H1 (cell line): ENCODE measurements at regions not wholly inside any gene's neighbourhood (a gene's known extent, or its start where the extent isn't known, plus 50 kb on each side); places are given as distances from the start of the nearest gene placed in this dataset.

ENCODE experiments used
- CTCF ChIA-PET: fragments of 300-600 bp; sonication (Branson Sonifier 250); formaldehyde crosslinking; loops from one replicate; lab custom pipeline; 2021; ENCODE audit not compliant: partially characterized antibody; lab: Charles Lee
- POLR2A ChIA-PET: fragments of 300-600 bp; sonication (Branson Sonifier 250); formaldehyde crosslinking; loops from one replicate; lab custom pipeline; 2021; ENCODE audit warnings: inconsistent platforms; ENCODE audit not compliant: partially characterized antibody; lab: Charles Lee
- DNase-seq, 2 experiments: peaks; one replicate each; pipeline versions ENCODE4 v3.0.0 to v3.0.0-alpha.2; 2010 to 2022; ENCODE audit warnings: low spot score in 2 of 2, low read depth in 1 of 2, mixed read lengths in 1 of 2
- FAIRE-seq: peaks from 2 replicates; lab custom pipeline; 2011; peaks lifted over from hg19 to GRCh38; lab: Jason Lieb, UNC
- H2AFZ ChIP-seq: 2 replicates; pipeline ENCODE4 v1.8.1; 2012; ENCODE audit warnings: low read length, inconsistent platforms
- H2AK5ac ChIP-seq: 2 replicates; pipeline ENCODE4 v1.6.1; 2013; ENCODE audit warnings: low read depth, low read length
- H2BK120ac ChIP-seq: replicated peaks from 2 replicates; pipeline ENCODE3; 2013; ENCODE audit warnings: low read depth, low read length, inconsistent platforms
- H2BK12ac ChIP-seq: 2 replicates; pipeline ENCODE4 v1.6.1; 2013; ENCODE audit warnings: low read depth, low read length
- H2BK15ac ChIP-seq: 2 replicates; pipeline ENCODE4 v1.6.1; 2013; ENCODE audit warnings: low read length
- H2BK20ac ChIP-seq: 2 replicates; pipeline ENCODE4 v1.6.1; 2013; ENCODE audit warnings: low read length
- H2BK5ac ChIP-seq: 2 replicates; pipeline ENCODE4 v1.6.1; 2013; ENCODE audit warnings: low read depth, low read length
- H3K14ac ChIP-seq: 2 replicates; pipeline ENCODE4 v1.6.1; 2013; ENCODE audit warnings: inconsistent platforms; ENCODE audit not compliant: insufficient read length
- H3K18ac ChIP-seq: 2 replicates; pipeline ENCODE4 v1.6.1; 2013; ENCODE audit warnings: low read length; ENCODE audit errors: extremely low read depth
- H3K23ac ChIP-seq: 2 replicates; pipeline ENCODE4 v1.6.1; 2013; ENCODE audit warnings: inconsistent platforms; ENCODE audit not compliant: insufficient read length
- H3K23me2 ChIP-seq: 2 replicates; pipeline ENCODE4 v1.6.1; 2013; ENCODE audit warnings: low read depth, low read length
- H3K27ac ChIP-seq: 2 replicates; pipeline ENCODE4 v1.6.1; 2011; ENCODE audit warnings: low read depth, low read length, inconsistent platforms
- H3K27me3 ChIP-seq, 4 experiments: replicated peaks in 1 of 4; 1 replicate in 1 of 4; 2 replicates in 3 of 4; pipeline versions ENCODE4 v1.6.1 to v1.8.1; 2011 to 2013; ENCODE audit warnings: low read length in 3 of 4, mild to moderate bottlenecking in 3 of 4, inconsistent platforms in 2 of 4, mixed read lengths in 2 of 4, moderate library complexity in 1 of 4; ENCODE audit not compliant: control insufficient read depth in 3 of 4, insufficient read depth in 3 of 4; ENCODE audit errors: extremely low read depth in 1 of 4
- H3K36me3 ChIP-seq, 4 experiments: 2 replicates each; pipeline versions ENCODE4 v1.6.1 to v1.8.1; 2011 to 2013; ENCODE audit warnings: mild to moderate bottlenecking in 4 of 4, low read length in 3 of 4, moderate library complexity in 2 of 4, control low read depth in 1 of 4, inconsistent platforms in 1 of 4; ENCODE audit not compliant: insufficient read depth in 4 of 4, control insufficient read depth in 2 of 4
- H3K4ac ChIP-seq: replicated peaks from 2 replicates; pipeline ENCODE3; 2013; ENCODE audit warnings: low read length, low read depth, mixed read lengths, inconsistent platforms; ENCODE audit not compliant: insufficient read length
- H3K4me1 ChIP-seq, 4 experiments: replicated peaks in 1 of 4; 1 replicate in 1 of 4; 2 replicates in 3 of 4; pipeline versions ENCODE4 v1.6.1 to v1.8.1; 2011 to 2013; ENCODE audit warnings: low read length in 3 of 4, inconsistent platforms in 2 of 4, mixed read lengths in 1 of 4; ENCODE audit not compliant: insufficient read depth in 4 of 4, control insufficient read depth in 3 of 4
- H3K4me2 ChIP-seq, 2 experiments: 2 replicates each; pipeline versions ENCODE4 v1.6.1 to v1.8.1; 2011 to 2013; ENCODE audit warnings: low read depth in 2 of 2, low read length in 2 of 2, control low read depth in 1 of 2, inconsistent platforms in 1 of 2, mild to moderate bottlenecking in 1 of 2; ENCODE audit not compliant: insufficient read depth in 1 of 2
- H3K4me3 ChIP-seq, 4 experiments: fragments of 200-600, 300-600 bp in 1 of 4; sonication (generic), shearing (Covaris generic), sonication (Bioruptor Twin) in 1 of 4; 2 replicates each; pipeline versions ENCODE4 v1.5.1 to v1.8.1; 2011 to 2016; ENCODE audit warnings: low read length in 4 of 4, low read depth in 3 of 4, control low read depth in 2 of 4, inconsistent platforms in 2 of 4, mild to moderate bottlenecking in 2 of 4, mixed read lengths in 1 of 4, moderate library complexity in 1 of 4; ENCODE audit not compliant: insufficient read depth in 2 of 4; ENCODE audit errors: extremely low read depth in 1 of 4
- H3K56ac ChIP-seq: replicated peaks from 2 replicates; pipeline ENCODE3; 2013; ENCODE audit warnings: low read depth, mild to moderate bottlenecking, mixed read lengths, low read length, inconsistent platforms; ENCODE audit not compliant: insufficient read length
- H3K79me1 ChIP-seq: 2 replicates; pipeline ENCODE4 v1.6.1; 2013; ENCODE audit warnings: low read depth, low read length, control low read depth
- H3K79me2 ChIP-seq, 2 experiments: 2 replicates each; pipeline versions ENCODE4 v1.6.1 to v1.8.1; 2012 to 2013; ENCODE audit warnings: low read length in 2 of 2, mild to moderate bottlenecking in 2 of 2, inconsistent platforms in 1 of 2; ENCODE audit not compliant: insufficient read depth in 2 of 2, control insufficient read depth in 1 of 2
- H3K9ac ChIP-seq, 4 experiments: replicated peaks in 1 of 4; 1 replicate in 1 of 4; 2 replicates in 3 of 4; pipeline versions ENCODE4 v1.6.1 to v1.8.1; 2011 to 2013; ENCODE audit warnings: low read depth in 3 of 4, low read length in 3 of 4, control low read depth in 2 of 4, mild to moderate bottlenecking in 2 of 4, moderate library complexity in 2 of 4, inconsistent platforms in 1 of 4; ENCODE audit errors: extremely low read depth in 1 of 4
- H3K9me3 ChIP-seq, 2 experiments: 2 replicates each; pipeline versions ENCODE4 v1.6.1 to v1.8.1; 2012 to 2013; ENCODE audit warnings: mild to moderate bottlenecking in 2 of 2, moderate library complexity in 2 of 2, control low read depth in 1 of 2, inconsistent platforms in 1 of 2, low read depth in 1 of 2, low read length in 1 of 2, mixed read lengths in 1 of 2; ENCODE audit not compliant: insufficient read depth in 2 of 2
- H4K20me1 ChIP-seq, 2 experiments: replicated peaks in 1 of 2; 2 replicates each; pipeline versions ENCODE3 to v1.8.1; 2011 to 2013; ENCODE audit warnings: inconsistent platforms in 2 of 2, low read length in 2 of 2, mild to moderate bottlenecking in 1 of 2; ENCODE audit not compliant: insufficient read depth in 2 of 2, control insufficient read depth in 1 of 2
- H4K5ac ChIP-seq: 2 replicates; pipeline ENCODE4 v1.6.1; 2013; ENCODE audit warnings: low read length, low read depth, mixed read lengths, inconsistent platforms; ENCODE audit not compliant: insufficient read length
- H4K8ac ChIP-seq: 2 replicates; pipeline ENCODE4 v1.8.0; 2013; ENCODE audit warnings: mild to moderate bottlenecking, moderate library complexity, low read length, inconsistent platforms; ENCODE audit not compliant: insufficient read depth; ENCODE audit errors: extremely low read depth
- H4K91ac ChIP-seq: replicated peaks from 2 replicates; pipeline ENCODE3; 2013; ENCODE audit warnings: low read length, mixed read lengths, inconsistent platforms; ENCODE audit not compliant: insufficient read length
- EP300 ChIP-seq, 2 experiments: IDR thresholded peaks; 1 replicate in 1 of 2; 2 replicates in 1 of 2; pipeline ENCODE4 v1.6.1; 2011 to 2012; ENCODE audit warnings: low read depth in 2 of 2, low read length in 2 of 2, mild to moderate bottlenecking in 2 of 2, borderline replicate concordance in 1 of 2, inconsistent platforms in 1 of 2, moderate library complexity in 1 of 2
- JUN ChIP-seq: IDR thresholded peaks from 2 replicates; pipeline ENCODE4 v1.6.1; 2011; ENCODE audit warnings: low read depth, mild to moderate bottlenecking, improper control_type of control experiment, low read length
- JUND ChIP-seq: IDR thresholded peaks from 2 replicates; pipeline ENCODE4 v1.6.1; 2011; ENCODE audit warnings: mild to moderate bottlenecking, improper control_type of control experiment, low read length
- KDM1A ChIP-seq: fragments of 200-600, 300-600 bp; sonication (generic); IDR thresholded peaks from 2 replicates; pipeline ENCODE4 v1.7.1; 2016; ENCODE audit warnings: mild to moderate bottlenecking, low read length, borderline replicate concordance
- PHF8 ChIP-seq: fragments of 200-600 bp; sonication (generic); conservative IDR thresholded peaks from 2 replicates; pipeline ENCODE4 v1.7.1; 2012; ENCODE audit warnings: low read depth, mild to moderate bottlenecking, inconsistent platforms, low read length, moderate library complexity
- POLR2AphosphoS5 ChIP-seq: IDR thresholded peaks from 2 replicates; pipeline ENCODE4 v1.6.1; 2011; ENCODE audit warnings: low read depth, low read length
- RAD21 ChIP-seq, 2 experiments: IDR thresholded peaks in 1 of 2; conservative IDR thresholded peaks in 1 of 2; 2 replicates each; pipeline ENCODE4 v1.6.1; 2011; ENCODE audit warnings: low read depth in 2 of 2, low read length in 2 of 2, improper control_type of control experiment in 1 of 2, inconsistent platforms in 1 of 2, mild to moderate bottlenecking in 1 of 2, moderate library complexity in 1 of 2
- TBP ChIP-seq: IDR thresholded peaks from 2 replicates; pipeline ENCODE4 v1.6.1; 2011; ENCODE audit warnings: low read depth, low read length, improper control_type of control experiment
- YY1 ChIP-seq: IDR thresholded peaks from 2 replicates; pipeline ENCODE4 v1.6.1; 2011; ENCODE audit warnings: low read depth, mild to moderate bottlenecking, low read length
- WGBS, 2 experiments: shearing (Covaris generic) in 1 of 2; methylation state at CpG; one replicate each; pipeline versions ENCODE4 v1.1.6 to v1.1.7; 2013 to 2015; ENCODE audit warnings: low lambda C conversion rate in 2 of 2, mixed read lengths in 2 of 2, inconsistent platforms in 1 of 2, low coverage in 1 of 2, missing lambda C conversion rate in 1 of 2; ENCODE audit not compliant: insufficient replicate concordance in 2 of 2, insufficient coverage in 1 of 2, insufficient read length in 1 of 2; ENCODE audit errors: extremely low coverage in 1 of 2, missing lambda C conversion rate in 1 of 2; 5-methylcytosine and 5-hydroxymethylcytosine counted together
- TF ChIP-seq, protein P1 (sequence below): IDR thresholded peaks from 2 replicates; pipeline ENCODE4 v1.6.1; 2011; ENCODE audit warnings: low read depth, mild to moderate bottlenecking, low read length; ENCODE audit not compliant: insufficient read depth
- TF ChIP-seq, protein P2 (sequence below): IDR thresholded peaks from 2 replicates; pipeline ENCODE4 v1.6.1; 2012; ENCODE audit warnings: low read length, inconsistent platforms

DNA sequence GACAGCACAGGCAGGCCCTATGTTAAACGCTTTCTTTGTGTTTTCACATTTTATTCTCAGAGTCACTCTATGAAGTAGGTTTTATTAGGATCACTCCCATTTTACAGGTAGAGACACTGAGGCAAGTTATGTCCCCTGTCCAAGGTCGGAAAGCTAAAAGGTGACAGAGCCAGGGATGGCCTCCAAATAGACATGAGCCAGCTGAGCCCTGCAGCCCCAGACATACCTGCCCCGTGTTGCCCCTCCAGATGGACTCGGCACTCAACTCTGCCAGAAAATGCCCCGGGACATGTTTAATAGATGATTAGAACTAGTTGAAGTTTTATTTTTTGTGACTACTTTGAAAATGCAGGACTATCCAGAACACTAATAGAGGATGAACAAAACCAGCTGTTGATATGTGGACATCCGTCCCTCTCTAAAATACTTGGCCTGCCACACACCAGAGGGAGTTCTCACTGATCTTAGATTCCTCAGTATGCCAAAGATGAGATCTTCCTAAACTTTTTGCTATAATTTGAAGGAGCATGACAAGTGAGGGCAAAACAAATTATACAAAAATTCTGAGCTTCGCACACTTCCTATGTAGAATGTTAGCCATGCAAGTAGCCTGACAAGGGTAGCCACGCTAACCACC is 258.6 kb upstream of the ADAMTS16 start:
- no peak overlapping the region for H4K8ac ChIP-seq
- no peaks in the 10 kb centered on the region for H3K36me3 ChIP-seq
- no peak overlapping the region for H2BK20ac ChIP-seq
- H2BK5ac ChIP-seq: no peak overlapping the region
- H3K27ac ChIP-seq: no peak overlapping the region
- H3K79me1 ChIP-seq: no peaks in the 10 kb centered on the region
- no peaks in the 10 kb centered on the region for H3K79me2 ChIP-seq
- ChIA-PET CTCF (interaction anchor here (0.8 to 9.1 kb wide), 10 partner anchors 11 to 539 kb away, joined by 3 to 119 read pairs (median 6); partner anchors contain the start of genes ADAMTS16 and ICE1), POLR2A (interaction anchor here (0.8 kb wide), 1 partner anchor 541 kb away, joined by 3 read pairs; the partner anchor contains the start of gene ICE1)
- no peak overlapping the region for H3K4me2 ChIP-seq
- 91% methylated on average over 8 of the region's 8 CpGs; no CpG with 5 or more reads in 1 of the 2 experiments for WGBS, 2 experiments
- no peak overlapping the region for H2BK15ac ChIP-seq
- no peaks in the 10 kb centered on the region for H3K27me3 ChIP-seq
- DNase-seq (no peak), FAIRE-seq (no peak)
- no peak overlapping the region for H4K91ac ChIP-seq
- H4K20me1 ChIP-seq: no peaks in the 10 kb centered on the region
- H2BK120ac ChIP-seq: no peak overlapping the region
- H3K4me1 ChIP-seq: no peaks in the 10 kb centered on the region
- H3K4me3 ChIP-seq: no peak overlapping the region
- no peak overlapping the region for H3K14ac ChIP-seq
- H2BK12ac ChIP-seq: no peak overlapping the region
- H4K5ac ChIP-seq: no peak overlapping the region
- no peaks in the 10 kb centered on the region for H3K23me2 ChIP-seq
- no peaks in the 10 kb centered on the region for H3K9me3 ChIP-seq
- H3K4ac ChIP-seq: no peak overlapping the region
- no peak overlapping the region for H3K18ac ChIP-seq
- no peak overlapping the region for H2AFZ ChIP-seq
- H3K56ac ChIP-seq: no peak overlapping the region
- H3K23ac ChIP-seq: no peak overlapping the region
- H2AK5ac ChIP-seq: no peak overlapping the region
- H3K9ac ChIP-seq: no peak overlapping the region
- TF ChIP-seq, protein P1, sequence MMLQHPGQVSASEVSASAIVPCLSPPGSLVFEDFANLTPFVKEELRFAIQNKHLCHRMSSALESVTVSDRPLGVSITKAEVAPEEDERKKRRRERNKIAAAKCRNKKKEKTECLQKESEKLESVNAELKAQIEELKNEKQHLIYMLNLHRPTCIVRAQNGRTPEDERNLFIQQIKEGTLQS: no peak
- TF ChIP-seq EP300 (IDR thresholded peaks at IDR 0.05; ENCODE audit: borderline replicate concordance in 1 of 2, low read depth in 2 of 2, low read length in 2 of 2): no peak
- TF ChIP-seq KDM1A: no peak
- no peak for TF ChIP-seq JUN
- TF ChIP-seq RAD21 (IDR thresholded peaks at IDR 0.05 in 1 of 2, conservative IDR thresholded peaks at IDR 0.05 in 1 of 2; ENCODE audit: low read depth in 2 of 2, low read length in 2 of 2): no peak
- no peak for TF ChIP-seq JUND
- TF ChIP-seq TBP: no peak
- TF ChIP-seq POLR2AphosphoS5: no peak
- TF ChIP-seq, protein P2, sequence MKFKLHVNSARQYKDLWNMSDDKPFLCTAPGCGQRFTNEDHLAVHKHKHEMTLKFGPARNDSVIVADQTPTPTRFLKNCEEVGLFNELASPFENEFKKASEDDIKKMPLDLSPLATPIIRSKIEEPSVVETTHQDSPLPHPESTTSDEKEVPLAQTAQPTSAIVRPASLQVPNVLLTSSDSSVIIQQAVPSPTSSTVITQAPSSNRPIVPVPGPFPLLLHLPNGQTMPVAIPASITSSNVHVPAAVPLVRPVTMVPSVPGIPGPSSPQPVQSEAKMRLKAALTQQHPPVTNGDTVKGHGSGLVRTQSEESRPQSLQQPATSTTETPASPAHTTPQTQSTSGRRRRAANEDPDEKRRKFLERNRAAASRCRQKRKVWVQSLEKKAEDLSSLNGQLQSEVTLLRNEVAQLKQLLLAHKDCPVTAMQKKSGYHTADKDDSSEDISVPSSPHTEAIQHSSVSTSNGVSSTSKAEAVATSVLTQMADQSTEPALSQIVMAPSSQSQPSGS: no peak
- no peak for TF ChIP-seq YY1
- TF ChIP-seq PHF8: no peak
